Uterus (tissue), 2 donors: ENCODE measurements at regions not wholly inside any gene's neighbourhood (a gene's known extent, or its start where the extent isn't known, plus 50 kb on each side); places are given as distances from the start of the nearest gene placed in this dataset.

ENCODE experiments used
- POLR2A ChIP-seq, 2 donors: fragments of 450-650 bp; IDR thresholded peaks; one replicate each; pipeline ENCODE4 v1.6.1; 2016; ENCODE audit warnings: antibody characterized with exemption in 2 of 2, mild to moderate bottlenecking in 1 of 2, moderate library complexity in 1 of 2
- TF ChIP-seq, protein P1 (sequence below), 4 experiments: fragments of 200-600 bp in 2 of 4; fragments of 450-650 bp in 2 of 4; sonication (generic) in 2 of 4; IDR thresholded peaks; one replicate each; pipeline ENCODE4 v1.5.1; 2016 to 2019; ENCODE audit warnings: antibody characterized with exemption in 4 of 4, mild to moderate bottlenecking in 2 of 4, moderate library complexity in 1 of 4

DNA sequence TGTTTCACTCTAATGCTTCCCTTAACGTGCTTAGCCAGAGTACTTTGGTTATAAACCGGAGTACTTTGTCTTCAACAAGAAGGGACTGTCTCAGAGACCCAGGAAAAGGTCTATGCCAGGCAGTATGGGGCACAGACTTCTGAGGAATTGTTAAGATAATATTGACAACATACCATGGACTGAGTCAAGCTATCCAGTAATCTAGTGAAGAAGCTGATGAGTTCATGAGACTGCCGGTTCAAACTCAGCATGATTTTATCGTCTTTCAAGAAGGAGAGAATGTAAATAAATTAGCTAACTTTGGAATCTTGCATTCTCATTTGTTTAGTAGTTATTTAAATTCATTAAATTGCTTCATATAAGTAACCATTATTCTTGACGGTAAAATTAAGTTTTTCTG is 546.1 kb downstream of the PPP4R3C start:
- TF ChIP-seq POLR2A (IDR thresholded peaks at IDR 0.05) = no peak
- TF ChIP-seq, protein P1, sequence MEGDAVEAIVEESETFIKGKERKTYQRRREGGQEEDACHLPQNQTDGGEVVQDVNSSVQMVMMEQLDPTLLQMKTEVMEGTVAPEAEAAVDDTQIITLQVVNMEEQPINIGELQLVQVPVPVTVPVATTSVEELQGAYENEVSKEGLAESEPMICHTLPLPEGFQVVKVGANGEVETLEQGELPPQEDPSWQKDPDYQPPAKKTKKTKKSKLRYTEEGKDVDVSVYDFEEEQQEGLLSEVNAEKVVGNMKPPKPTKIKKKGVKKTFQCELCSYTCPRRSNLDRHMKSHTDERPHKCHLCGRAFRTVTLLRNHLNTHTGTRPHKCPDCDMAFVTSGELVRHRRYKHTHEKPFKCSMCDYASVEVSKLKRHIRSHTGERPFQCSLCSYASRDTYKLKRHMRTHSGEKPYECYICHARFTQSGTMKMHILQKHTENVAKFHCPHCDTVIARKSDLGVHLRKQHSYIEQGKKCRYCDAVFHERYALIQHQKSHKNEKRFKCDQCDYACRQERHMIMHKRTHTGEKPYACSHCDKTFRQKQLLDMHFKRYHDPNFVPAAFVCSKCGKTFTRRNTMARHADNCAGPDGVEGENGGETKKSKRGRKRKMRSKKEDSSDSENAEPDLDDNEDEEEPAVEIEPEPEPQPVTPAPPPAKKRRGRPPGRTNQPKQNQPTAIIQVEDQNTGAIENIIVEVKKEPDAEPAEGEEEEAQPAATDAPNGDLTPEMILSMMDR (IDR thresholded peaks at IDR 0.05) = no peak
